ENCODE measurements at regions not wholly inside any gene's neighbourhood (a gene's known extent, or its start where the extent isn't known, plus 50 kb on each side); places are given as distances from the start of the nearest gene placed in this dataset.

DNA sequence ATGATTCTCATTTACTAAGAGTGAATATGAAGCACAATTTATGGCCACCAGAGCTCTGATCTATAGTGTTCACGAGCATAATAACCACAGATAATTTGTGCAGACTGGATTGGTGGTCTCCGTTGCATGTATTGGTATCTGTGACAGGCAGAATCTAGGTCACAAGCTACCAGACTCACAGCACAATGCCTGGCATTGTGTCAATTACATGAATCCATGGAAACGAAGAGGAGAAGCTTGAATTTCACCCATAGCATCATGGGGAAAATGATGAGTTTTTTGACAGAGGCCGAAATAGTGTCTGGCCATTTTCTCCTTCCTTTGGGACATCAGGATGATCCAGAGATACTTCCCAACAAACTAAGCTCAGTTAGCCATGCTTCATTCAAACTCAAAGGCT is 52.3 kb upstream of the TMEM170B start:
- Mint-ChIP-seq H3K36me3 (ENCODE audit: low read depth) (no peaks in the 10 kb centered on the region), H3K4me1 (ENCODE audit: low read depth) (no peaks in the 10 kb centered on the region), H3K4me3 (no peak overlapping the region), H3K27ac (no peak overlapping the region), H3K9me3 (no peaks in the 10 kb centered on the region), H3K27me3 (no peaks in the 10 kb centered on the region)
- Histone ChIP-seq H3K9me3 (ENCODE audit: control insufficient read depth in 1 of 2, insufficient read depth in 1 of 2, low read length in 2 of 2) (no peaks in the 10 kb centered on the region), H3K4me3 (ENCODE audit: low read length) (no peak overlapping the region), H3K4me1 (ENCODE audit: insufficient read depth, low read length) (no peaks in the 10 kb centered on the region), H3K27me3 (ENCODE audit: control insufficient read depth in 1 of 2, insufficient read depth in 2 of 2, low read length in 2 of 2) (no peaks in the 10 kb centered on the region), H3K27ac (ENCODE audit: low read depth in 1 of 2, low read length in 2 of 2) (no peak overlapping the region), H3K36me3 (ENCODE audit: insufficient read depth, low read length) (no peaks in the 10 kb centered on the region)
- intact Hi-C loops (cut with DNase I, micrococcal nuclease) = no loop called here
- no peak for DNase-seq
- no peak for ATAC-seq (ENCODE audit: poor library complexity)
- TF ChIP-seq CTCF (IDR thresholded peaks at IDR 0.05) = no peak
- ChIA-PET POLR2A (no interaction called here), CTCF (interaction anchor here (0.6 to 0.8 kb wide), 3 partner anchors 9 to 269 kb away, joined by 3 to 4 read pairs (median 4); no protein-coding TSS in a partner anchor)

DNA sequence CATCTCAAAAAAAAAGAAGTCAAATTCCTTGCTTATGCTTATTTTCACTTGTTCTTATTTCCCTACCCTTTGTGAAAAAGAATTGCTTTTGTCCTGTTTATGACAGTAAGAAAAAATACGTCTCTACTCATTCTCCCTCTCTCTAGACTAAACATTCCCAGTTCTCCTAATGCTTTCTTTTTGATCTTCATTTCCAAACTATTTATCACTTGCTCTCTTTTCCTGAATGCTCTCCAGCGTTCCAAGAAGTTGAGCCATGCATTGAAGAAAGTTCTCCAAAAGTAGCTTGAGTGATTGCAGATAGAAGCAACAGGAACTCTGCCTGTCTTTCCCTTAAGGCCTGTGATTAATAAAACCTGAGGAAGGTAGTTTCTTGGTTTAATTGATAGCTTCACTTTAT is 53.1 kb upstream of the TMEM170B start:
- intact Hi-C loops (cut with DNase I, micrococcal nuclease) = no loop called here
- H3K36me3 Mint-ChIP-seq (ENCODE audit: low read depth) = no peaks in the 10 kb centered on the region
- no peaks in the 10 kb centered on the region for H3K27me3 Mint-ChIP-seq
- ChIA-PET POLR2A (interaction anchor here (0.6 kb wide), 1 partner anchor 736 kb away, joined by 3 read pairs; no protein-coding TSS in a partner anchor), CTCF (no interaction called here)
- ATAC-seq (ENCODE audit: poor library complexity) (no peak), DNase-seq (no peak)
- H3K27me3 ChIP-seq (ENCODE audit: control insufficient read depth in 1 of 2, insufficient read depth in 2 of 2, low read length in 2 of 2) = no peaks in the 10 kb centered on the region
- H3K4me1 Mint-ChIP-seq (ENCODE audit: low read depth) = no peaks in the 10 kb centered on the region
- no peaks in the 10 kb centered on the region for H3K4me1 ChIP-seq (ENCODE audit: insufficient read depth, low read length)
- H3K4me3 Mint-ChIP-seq = no peak overlapping the region
- H3K9me3 Mint-ChIP-seq = no peaks in the 10 kb centered on the region
- no peak overlapping the region for H3K4me3 ChIP-seq (ENCODE audit: low read length)
- H3K36me3 ChIP-seq (ENCODE audit: insufficient read depth, low read length) = no peaks in the 10 kb centered on the region
- no peak overlapping the region for H3K27ac Mint-ChIP-seq
- TF ChIP-seq CTCF (IDR thresholded peaks at IDR 0.05) = no peak
- H3K9me3 ChIP-seq (ENCODE audit: control insufficient read depth in 1 of 2, insufficient read depth in 1 of 2, low read length in 2 of 2) = no peaks in the 10 kb centered on the region
- no peak overlapping the region for H3K27ac ChIP-seq (ENCODE audit: low read depth in 1 of 2, low read length in 2 of 2)

DNA sequence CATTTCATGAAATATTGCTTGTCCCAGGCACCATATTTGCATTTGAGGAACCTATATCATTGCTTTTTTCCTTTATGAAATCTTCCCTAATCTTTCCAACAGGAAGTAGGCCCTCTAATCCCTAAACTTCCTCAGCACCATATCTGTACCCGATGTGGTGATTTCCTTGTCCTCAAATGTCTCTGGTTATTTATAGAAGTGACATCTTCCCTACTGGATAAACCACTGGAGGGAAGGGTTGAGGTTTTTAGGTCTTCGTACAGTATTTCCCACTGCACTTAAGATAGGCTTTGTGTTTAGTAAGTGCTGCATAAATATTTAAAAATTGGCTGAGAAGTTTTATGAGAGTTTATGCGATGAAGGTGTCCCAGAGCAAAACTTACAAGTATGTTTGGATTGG is 54.9 kb upstream of the TMEM170B start:
- POLR2A ChIA-PET = no interaction called here
- Mint-ChIP-seq H3K27ac (no peak overlapping the region), H3K27me3 (no peaks in the 10 kb centered on the region), H3K4me1 (ENCODE audit: low read depth) (no peaks in the 10 kb centered on the region), H3K9me3 (no peaks in the 10 kb centered on the region), H3K36me3 (ENCODE audit: low read depth) (no peaks in the 10 kb centered on the region), H3K4me3 (no peak overlapping the region)
- Histone ChIP-seq H3K27me3 (ENCODE audit: control insufficient read depth in 1 of 2, insufficient read depth in 2 of 2, low read length in 2 of 2) (no peaks in the 10 kb centered on the region), H3K9me3 (ENCODE audit: control insufficient read depth in 1 of 2, insufficient read depth in 1 of 2, low read length in 2 of 2) (no peaks in the 10 kb centered on the region), H3K4me3 (ENCODE audit: low read length) (no peak overlapping the region), H3K27ac (ENCODE audit: low read depth in 1 of 2, low read length in 2 of 2) (no peak overlapping the region), H3K4me1 (ENCODE audit: insufficient read depth, low read length) (no peaks in the 10 kb centered on the region), H3K36me3 (ENCODE audit: insufficient read depth, low read length) (no peaks in the 10 kb centered on the region)
- DNase-seq (no peak), ATAC-seq (ENCODE audit: poor library complexity) (no peak)
- no peak for TF ChIP-seq CTCF (IDR thresholded peaks at IDR 0.05)
- intact Hi-C loops (cut with DNase I, micrococcal nuclease) = no loop called here
- CTCF ChIA-PET = no interaction called here
